ENCODE measurements at regions not wholly inside any gene's neighbourhood (a gene's known extent, or its start where the extent isn't known, plus 50 kb on each side); places are given as distances from the start of the nearest gene placed in this dataset.

DNA sequence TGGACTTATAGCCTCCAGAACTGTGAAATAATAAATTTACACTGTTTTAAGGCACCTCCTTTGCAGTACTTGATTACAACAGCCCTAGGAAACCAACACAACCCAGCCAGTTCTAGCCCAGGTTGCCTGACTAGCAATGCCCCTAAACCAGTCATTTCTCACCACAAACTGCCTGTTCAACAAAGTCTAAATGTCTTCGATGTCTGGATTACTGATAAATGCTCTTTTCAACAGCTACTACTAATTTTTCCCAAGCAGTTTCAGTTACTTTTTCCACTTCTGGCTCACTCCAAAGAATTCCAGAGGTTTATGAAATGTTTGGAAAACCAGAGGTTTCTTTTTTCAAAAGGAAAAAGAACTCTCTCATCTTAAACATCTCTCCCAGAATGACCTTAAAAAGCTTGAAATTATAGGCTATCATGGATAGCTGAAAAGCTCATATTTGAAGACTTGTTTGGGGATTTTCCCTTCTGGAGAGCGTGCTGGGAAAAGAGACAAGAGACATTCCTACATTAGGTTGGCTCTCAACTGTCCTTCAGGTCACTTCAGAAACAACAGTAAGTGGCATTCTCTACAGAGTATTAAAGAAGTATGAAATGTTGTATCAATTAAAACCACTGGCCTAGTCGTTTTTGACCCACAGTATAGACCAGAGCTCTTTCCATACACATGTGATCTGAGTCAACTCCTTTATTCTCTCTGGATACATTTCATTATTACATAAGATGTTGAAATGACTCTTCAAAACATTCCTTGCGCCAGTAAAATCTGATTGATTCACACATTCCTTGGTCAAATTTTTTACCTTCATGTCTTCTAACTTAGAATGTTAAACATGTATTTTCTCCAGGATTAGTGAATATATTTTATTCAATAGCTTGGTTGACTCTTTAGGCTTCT, 265.9 kb downstream of the COL12A1 start:
- in situ Hi-C loops (cut with MboI; ENCODE audit: low sequenced_read_pairs, unreplicated experiment): no loop called here
- DNase-seq (ENCODE audit: low spot score): no peak
- TF ChIP-seq, protein P1, sequence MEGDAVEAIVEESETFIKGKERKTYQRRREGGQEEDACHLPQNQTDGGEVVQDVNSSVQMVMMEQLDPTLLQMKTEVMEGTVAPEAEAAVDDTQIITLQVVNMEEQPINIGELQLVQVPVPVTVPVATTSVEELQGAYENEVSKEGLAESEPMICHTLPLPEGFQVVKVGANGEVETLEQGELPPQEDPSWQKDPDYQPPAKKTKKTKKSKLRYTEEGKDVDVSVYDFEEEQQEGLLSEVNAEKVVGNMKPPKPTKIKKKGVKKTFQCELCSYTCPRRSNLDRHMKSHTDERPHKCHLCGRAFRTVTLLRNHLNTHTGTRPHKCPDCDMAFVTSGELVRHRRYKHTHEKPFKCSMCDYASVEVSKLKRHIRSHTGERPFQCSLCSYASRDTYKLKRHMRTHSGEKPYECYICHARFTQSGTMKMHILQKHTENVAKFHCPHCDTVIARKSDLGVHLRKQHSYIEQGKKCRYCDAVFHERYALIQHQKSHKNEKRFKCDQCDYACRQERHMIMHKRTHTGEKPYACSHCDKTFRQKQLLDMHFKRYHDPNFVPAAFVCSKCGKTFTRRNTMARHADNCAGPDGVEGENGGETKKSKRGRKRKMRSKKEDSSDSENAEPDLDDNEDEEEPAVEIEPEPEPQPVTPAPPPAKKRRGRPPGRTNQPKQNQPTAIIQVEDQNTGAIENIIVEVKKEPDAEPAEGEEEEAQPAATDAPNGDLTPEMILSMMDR (IDR thresholded peaks at IDR 0.05; ENCODE audit: borderline replicate concordance, control extremely low read depth, extremely low read depth, insufficient read depth, missing control alignments): no peak

DNA sequence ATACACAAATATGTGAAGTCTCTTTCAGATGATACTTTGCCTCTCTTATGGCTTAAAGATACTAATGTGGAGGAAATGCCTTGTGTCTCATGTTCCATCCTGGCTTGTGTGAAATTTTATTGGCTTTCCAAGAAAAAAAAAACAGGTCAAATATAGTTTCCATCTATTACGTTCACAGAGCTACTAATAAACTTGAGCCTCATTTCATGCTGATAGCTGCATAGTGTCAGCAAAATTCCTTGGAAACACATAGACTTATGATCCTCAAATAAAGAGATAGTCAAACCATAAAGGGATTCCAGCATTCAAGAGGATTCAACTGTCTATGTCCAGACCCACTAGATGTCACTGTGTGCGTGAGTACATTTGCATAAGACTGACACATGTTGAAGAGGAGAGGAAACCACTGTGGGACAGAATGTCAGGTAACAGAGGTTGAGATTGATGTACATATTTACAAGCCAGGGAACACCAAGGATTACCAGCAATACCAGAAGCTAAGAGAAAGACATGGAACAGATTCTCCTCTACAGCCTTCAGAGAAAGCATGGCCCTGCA, 266.6 kb downstream of the COL12A1 start:
- no peak for DNase-seq (ENCODE audit: low spot score)
- TF ChIP-seq, protein P1 (IDR thresholded peaks at IDR 0.05; ENCODE audit: borderline replicate concordance, control extremely low read depth, extremely low read depth, insufficient read depth, missing control alignments): no peak
- in situ Hi-C loops (cut with MboI; ENCODE audit: low sequenced_read_pairs, unreplicated experiment): no loop called here

DNA sequence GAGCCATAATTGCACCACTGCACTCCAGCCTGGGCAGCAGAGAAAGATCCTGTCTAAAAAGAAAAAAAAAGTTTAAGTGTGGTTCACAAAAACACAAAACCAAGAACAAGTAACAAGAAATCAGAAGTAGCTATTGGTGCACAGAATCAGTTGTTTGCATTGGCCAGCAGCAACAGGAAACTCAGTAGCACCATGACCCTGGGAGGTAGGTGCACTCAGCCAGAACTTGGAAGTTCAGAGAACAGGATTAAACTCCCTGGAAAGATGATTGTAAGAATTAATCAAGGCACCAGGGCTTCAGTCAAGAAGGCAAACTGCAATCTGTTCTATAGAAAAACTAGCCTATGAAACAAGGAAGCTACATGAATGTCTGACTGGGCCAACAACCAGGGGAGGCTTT, 267.9 kb downstream of the COL12A1 start:
- in situ Hi-C loops (cut with MboI; ENCODE audit: low sequenced_read_pairs, unreplicated experiment): no loop called here
- TF ChIP-seq, protein P1 (IDR thresholded peaks at IDR 0.05; ENCODE audit: borderline replicate concordance, control extremely low read depth, extremely low read depth, insufficient read depth, missing control alignments): no peak
- DNase-seq (ENCODE audit: low spot score): no peak

DNA sequence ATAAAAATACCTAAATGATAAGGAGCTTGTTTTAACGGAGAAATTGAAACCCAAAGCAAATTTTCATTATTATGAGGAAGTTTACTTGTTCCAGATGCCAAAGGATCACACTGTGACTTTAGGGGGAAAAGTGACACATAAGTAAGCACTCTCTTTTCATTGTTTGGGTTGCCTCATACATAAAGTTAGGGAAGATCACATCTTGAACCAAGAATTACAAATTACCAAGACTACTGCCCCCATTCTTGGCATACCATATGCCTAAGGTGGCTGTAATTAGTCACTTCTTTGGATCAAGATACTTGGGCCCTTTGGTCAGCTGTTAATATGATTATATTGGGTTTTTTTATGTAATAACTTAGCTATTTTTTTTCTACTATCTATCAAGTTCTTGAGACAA, 269.0 kb downstream of the COL12A1 start:
- no peak for DNase-seq (ENCODE audit: low spot score)
- TF ChIP-seq, protein P1 (IDR thresholded peaks at IDR 0.05; ENCODE audit: borderline replicate concordance, control extremely low read depth, extremely low read depth, insufficient read depth, missing control alignments): no peak
- in situ Hi-C loops (cut with MboI; ENCODE audit: low sequenced_read_pairs, unreplicated experiment): no loop called here

DNA sequence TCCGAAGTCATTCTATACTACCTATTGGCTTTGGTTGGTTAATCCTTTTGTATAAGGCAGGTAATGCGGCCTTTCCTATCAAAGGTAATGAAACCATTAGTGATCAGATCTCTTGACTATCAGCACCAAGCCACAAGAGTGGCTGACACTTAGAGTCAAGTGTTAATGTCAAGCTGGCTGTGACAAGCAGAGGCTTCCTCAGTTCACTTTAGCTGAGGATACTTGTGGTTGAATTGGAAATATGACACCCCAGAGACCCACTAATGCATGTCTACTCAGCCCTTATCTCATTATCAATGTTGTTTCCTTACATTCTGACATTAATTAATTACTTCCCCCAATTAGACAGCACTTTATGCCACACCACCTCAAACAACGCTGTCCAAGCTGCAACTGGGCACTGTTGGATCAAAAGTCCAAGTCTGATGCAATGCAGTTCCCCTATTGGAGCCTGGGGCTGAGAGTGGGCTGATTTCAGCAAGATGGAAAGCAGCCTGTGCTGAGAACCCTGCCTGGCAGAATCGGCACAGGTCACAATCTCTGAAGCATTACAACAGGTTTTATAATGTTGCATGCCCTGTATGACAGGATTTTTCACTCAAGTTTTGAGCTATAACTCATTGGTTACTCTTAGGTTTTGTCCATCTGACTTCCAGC, 273.5 kb downstream of the COL12A1 start:
- no peak for DNase-seq (ENCODE audit: low spot score)

DNA sequence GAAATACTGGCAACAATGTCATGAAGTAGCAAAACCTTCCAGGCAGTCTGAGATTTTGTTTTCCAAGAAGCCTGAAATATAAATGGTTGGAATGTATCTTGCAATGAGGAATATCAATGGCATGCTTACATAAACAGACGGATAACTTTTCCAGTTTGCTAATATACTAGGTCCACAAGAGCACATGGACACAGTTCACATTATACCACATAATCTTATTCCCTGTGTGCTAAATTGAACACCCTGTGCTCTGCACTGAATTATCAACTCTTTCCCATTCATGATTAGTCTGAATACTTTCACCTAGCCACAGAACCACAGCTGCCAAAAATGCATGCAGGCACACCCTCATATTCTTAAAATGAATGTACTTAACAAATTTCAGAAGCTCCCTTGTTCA, 274.3 kb downstream of the COL12A1 start:
- TF ChIP-seq, protein P1 (IDR thresholded peaks at IDR 0.05; ENCODE audit: borderline replicate concordance, control extremely low read depth, extremely low read depth, insufficient read depth, missing control alignments): no peak
- in situ Hi-C loops (cut with MboI; ENCODE audit: low sequenced_read_pairs, unreplicated experiment): no loop called here
- DNase-seq (ENCODE audit: low spot score): no peak

More for the DNA sequence above, 273.5 kb downstream of the COL12A1 start:
- TF ChIP-seq, protein P1 (IDR thresholded peaks at IDR 0.05; ENCODE audit: borderline replicate concordance, control extremely low read depth, extremely low read depth, insufficient read depth, missing control alignments): no peak
- in situ Hi-C loops (cut with MboI; ENCODE audit: low sequenced_read_pairs, unreplicated experiment): no loop called here

Data from GM13976 (cell line).